Spinal cord (tissue), 9 donors: ENCODE measurements at regions not wholly inside any gene's neighbourhood (a gene's known extent, or its start where the extent isn't known, plus 50 kb on each side); places are given as distances from the start of the nearest gene placed in this dataset.

ENCODE experiments used
- DNase-seq, 6 donors: peaks; one replicate each; pipeline versions ENCODE4 v3.0.0 to v3.0.0-alpha.2; 2013 to 2015; ENCODE audit warnings: low spot score in 6 of 6, low read depth in 4 of 6
- H3K27ac ChIP-seq: one replicate; pipeline ENCODE4 v1.5.1; 2013; ENCODE audit warnings: low read depth, low read length, control low read depth
- H3K27me3 ChIP-seq: one replicate; pipeline ENCODE4 v1.6.1; 2013; ENCODE audit warnings: low read length; ENCODE audit not compliant: control insufficient read depth, insufficient read depth
- H3K36me3 ChIP-seq: one replicate; pipeline ENCODE4 v1.6.1; 2013; ENCODE audit warnings: low read length; ENCODE audit not compliant: control insufficient read depth, insufficient read depth
- H3K4me1 ChIP-seq: one replicate; pipeline ENCODE4 v1.6.1; 2013; ENCODE audit warnings: low read length; ENCODE audit not compliant: control insufficient read depth, insufficient read depth
- H3K4me3 ChIP-seq: one replicate; pipeline ENCODE4 v1.5.1; 2013; ENCODE audit warnings: low read depth, low read length, control low read depth
- H3K9me3 ChIP-seq: one replicate; pipeline ENCODE4 v1.6.1; 2013; ENCODE audit warnings: low read length; ENCODE audit not compliant: control insufficient read depth, insufficient read depth
- WGBS: methylation state at CpG from one replicate; pipeline ENCODE4 v1.1.5; 2013; ENCODE audit warnings: missing lambda C conversion rate; ENCODE audit not compliant: insufficient coverage; 5-methylcytosine and 5-hydroxymethylcytosine counted together
- donor health status: healthy.

DNA sequence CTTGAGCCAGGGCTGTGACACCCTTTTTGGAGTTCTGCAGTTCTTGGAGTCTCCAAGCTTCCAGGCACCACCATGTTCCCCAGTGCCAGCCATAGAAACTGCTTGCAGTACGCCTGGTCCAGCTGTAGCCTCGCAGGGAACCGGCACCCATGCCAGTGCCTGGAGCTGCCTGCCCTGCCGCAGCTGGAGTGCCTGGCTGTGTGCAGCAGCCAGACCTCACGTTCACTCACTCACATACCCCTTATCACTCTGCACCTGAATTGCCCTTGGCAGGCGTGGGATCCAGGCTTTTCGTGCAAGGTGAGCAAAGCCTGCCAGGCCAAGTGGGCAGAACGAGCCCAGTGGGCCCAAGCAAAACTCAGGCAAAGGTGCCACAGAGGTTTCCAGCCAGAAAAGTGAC, 77.8 kb upstream of the SHB start:
- Histone ChIP-seq H3K9me3 (no peaks in the 10 kb centered on the region), H3K36me3 (no peaks in the 10 kb centered on the region), H3K27ac (no peak overlapping the region), H3K4me3 (no peak overlapping the region), H3K27me3 (peaks cover 3% of the 10 kb centered on the region), H3K4me1 (no peaks in the 10 kb centered on the region)
- DNase-seq: no peak
- WGBS: 96% methylated on average over 8 of the region's 8 CpGs

- no peak overlapping the region for H3K27ac ChIP-seq
- no peaks in the 10 kb centered on the region for H3K36me3 ChIP-seq
- H3K9me3 ChIP-seq: no peaks in the 10 kb centered on the region
- no peaks in the 10 kb centered on the region for H3K4me1 ChIP-seq
- DNase-seq: no peak
- peaks cover 3% of the 10 kb centered on the region for H3K27me3 ChIP-seq
- 90% methylated on average over 5 of the region's 6 CpGs for WGBS
- no peak overlapping the region for H3K4me3 ChIP-seq
Measured at GRCh38 chr9:38145526-38146053, 76.6 kb upstream of the SHB start.

DNA sequence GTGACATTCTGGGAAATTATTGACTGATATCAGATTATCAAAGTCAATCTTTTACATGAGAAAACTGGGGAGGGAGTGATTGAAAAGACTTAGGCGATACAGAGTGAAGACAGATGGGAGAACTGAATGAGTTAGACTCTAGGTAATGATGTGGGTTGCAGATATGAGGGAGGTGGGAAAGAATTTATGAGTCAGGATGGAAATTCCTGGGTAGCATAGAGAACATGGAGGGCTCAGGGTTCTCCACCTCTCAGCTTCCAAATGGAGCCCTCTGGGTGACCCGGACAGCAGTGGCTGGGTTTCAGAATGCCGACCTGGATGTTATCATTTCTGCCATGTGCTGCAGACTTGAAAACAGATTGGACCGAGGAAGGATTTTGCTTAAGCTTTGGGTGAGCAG, 75.4 kb upstream of the SHB start:
- no peak overlapping the region for H3K27ac ChIP-seq
- H3K9me3 ChIP-seq: no peaks in the 10 kb centered on the region
- no peak for DNase-seq
- 83% methylated on average over 3 of the region's 4 CpGs for WGBS
- peaks cover 3% of the 10 kb centered on the region for H3K27me3 ChIP-seq
- H3K4me1 ChIP-seq: no peaks in the 10 kb centered on the region
- H3K36me3 ChIP-seq: no peaks in the 10 kb centered on the region
- H3K4me3 ChIP-seq: no peak overlapping the region

DNA sequence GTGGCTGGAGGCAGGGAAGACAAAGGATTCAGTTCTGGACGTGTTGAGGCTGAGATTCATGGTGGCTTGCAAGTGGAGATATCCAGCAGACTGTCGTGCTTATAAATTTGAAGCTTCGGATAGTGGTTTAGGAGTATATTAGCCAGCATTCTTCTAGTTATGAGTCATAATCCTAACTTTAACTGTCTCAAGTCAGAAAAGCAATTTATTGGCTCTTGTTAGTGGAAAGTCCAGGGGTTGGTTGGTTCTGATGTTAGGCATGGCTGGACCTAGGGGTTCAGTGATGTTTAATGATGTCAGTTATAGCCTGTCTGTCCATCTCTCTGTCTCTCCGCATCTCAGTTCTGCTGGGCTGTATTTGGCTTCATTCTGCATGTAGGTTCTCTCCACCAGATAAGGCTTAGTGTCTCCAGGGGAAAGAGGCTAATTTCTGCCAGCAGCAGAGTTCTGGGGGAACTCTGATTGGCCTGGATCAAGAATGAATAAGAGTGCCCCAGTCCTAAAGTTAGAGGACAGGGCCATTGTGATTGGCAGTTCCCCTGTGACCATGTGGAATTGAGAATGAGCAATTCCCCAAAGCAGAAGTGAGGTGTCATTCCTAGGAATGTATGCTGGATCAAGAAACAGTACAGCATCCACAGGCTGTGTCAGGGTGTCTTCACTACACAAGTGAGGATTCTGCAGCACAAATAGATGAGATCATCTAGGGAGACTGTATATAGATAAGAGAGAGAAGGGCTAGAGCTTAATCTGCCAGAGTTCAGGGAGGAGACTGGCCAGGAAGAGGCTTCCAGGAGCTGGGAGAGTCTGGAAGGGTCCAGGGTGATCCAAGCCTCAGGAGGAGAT, 72.9 kb upstream of the SHB start:
- Histone ChIP-seq H3K4me3 (no peak overlapping the region), H3K27me3 (peaks cover 3% of the 10 kb centered on the region), H3K4me1 (no peaks in the 10 kb centered on the region), H3K36me3 (no peaks in the 10 kb centered on the region), H3K9me3 (no peaks in the 10 kb centered on the region), H3K27ac (no peak overlapping the region)
- 81% methylated on average over 4 of the region's 4 CpGs for WGBS
- DNase-seq: no peak

DNA sequence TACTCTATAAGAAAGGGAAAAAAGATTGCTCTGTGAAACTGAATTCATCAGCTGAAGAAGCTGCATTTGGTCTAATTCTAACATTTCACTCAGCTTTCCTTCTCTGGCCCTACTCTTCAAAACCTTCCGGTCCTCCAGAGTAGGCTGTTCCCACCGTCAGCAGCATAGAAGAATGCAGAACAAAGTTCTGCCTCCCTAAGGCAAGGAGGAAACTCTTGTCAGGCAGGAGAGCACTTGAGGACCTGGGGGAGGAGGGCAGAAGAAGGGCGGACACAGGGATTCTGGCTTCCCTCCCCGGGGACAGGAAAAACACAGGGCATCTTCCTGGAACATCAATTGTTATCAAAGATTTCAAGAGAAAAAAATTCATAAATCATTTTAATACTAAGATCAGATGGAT, 69.2 kb upstream of the SHB start:
- Histone ChIP-seq H3K4me1 (no peaks in the 10 kb centered on the region), H3K4me3 (no peak overlapping the region), H3K9me3 (no peaks in the 10 kb centered on the region), H3K27me3 (peaks cover 3% of the 10 kb centered on the region), H3K27ac (no peak overlapping the region), H3K36me3 (no peaks in the 10 kb centered on the region)
- no peak for DNase-seq
- WGBS: 100% methylated on average over 1 of the region's 4 CpGs

DNA sequence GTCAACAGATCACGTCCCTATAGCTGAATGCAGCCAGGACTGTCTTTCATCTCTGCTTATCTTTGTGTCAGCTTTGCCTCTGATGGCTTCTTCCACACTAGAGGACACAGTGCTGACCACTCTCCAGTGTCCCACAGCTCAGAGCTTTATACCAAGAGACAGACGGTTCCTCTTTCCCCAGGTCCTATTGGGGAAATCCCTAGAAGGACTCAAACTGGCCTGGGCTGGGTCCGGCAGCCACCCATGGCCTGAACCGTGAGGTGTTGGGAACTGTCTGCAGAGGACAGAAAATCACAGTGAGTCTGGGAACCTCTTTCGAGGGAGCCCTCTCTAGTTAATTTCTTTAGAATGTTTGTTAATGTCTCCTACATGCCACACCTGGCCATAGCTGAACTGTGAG, 68.3 kb upstream of the SHB start:
- Histone ChIP-seq H3K27me3 (peaks cover 2% of the 10 kb centered on the region), H3K27ac (no peak overlapping the region), H3K9me3 (no peaks in the 10 kb centered on the region), H3K4me3 (no peak overlapping the region), H3K4me1 (no peaks in the 10 kb centered on the region), H3K36me3 (no peaks in the 10 kb centered on the region)
- WGBS: 92% methylated on average over 4 of the region's 5 CpGs
- no peak for DNase-seq

DNA sequence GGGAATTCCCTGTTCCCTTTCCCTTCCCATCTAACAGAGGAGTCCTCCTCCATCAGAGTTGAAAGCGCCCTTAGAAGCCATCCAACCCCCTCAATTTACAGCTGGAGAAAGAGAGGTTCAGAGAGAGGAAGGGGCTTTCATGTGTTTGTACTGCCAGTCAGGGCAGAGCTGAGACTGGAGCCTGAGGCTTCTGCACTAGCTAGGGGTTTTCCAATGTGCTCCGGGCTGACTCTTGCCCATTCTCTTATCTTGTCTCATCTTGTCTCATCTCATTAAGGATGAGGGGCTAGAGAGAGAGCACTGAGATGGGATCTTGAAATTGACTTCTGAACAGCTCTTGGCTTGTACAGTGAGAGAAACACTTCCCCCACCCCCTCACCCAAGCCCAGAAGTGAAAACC, 67.4 kb upstream of the SHB start:
- Histone ChIP-seq H3K9me3 (no peaks in the 10 kb centered on the region), H3K36me3 (no peaks in the 10 kb centered on the region), H3K4me1 (no peaks in the 10 kb centered on the region), H3K27ac (no peak overlapping the region), H3K27me3 (no peaks in the 10 kb centered on the region), H3K4me3 (no peak overlapping the region)
- WGBS: no CpG with 5 or more reads among the region's 2 CpGs
- no peak for DNase-seq

DNA sequence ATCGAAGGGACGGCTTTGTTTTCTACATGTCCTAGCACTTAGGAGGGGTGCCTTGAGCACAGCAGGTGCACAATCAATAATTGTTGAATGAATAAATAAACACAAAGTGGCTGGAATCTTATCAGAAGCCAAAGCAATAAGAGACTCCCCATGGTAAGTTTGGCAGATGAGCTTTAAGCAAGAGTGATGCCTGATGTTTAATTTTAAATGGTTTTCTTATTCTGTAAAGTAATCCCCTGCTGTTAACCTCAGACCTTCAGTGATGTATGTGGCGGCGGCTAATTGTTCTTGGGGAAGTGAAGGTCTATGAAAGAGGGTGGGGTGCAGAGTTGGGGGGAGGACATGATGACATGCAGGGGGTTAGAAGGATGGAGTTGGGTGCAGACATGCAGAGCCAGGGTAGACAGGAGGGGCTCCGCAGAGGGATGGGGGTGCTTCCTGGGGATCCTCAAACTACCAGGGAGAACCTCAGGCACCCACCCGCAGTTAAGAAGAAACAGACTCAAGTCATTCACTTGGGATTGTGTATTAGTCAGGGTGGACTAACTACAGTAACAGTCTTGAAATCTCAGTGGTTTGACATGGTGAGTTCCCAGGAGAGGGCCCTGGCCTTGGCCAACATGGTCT, 65.7 kb upstream of the SHB start:
- 55% methylated on average over 4 of the region's 6 CpGs for WGBS
- no peak overlapping the region for H3K4me3 ChIP-seq
- H3K27me3 ChIP-seq: no peaks in the 10 kb centered on the region
- no peak for DNase-seq
- H3K4me1 ChIP-seq: no peaks in the 10 kb centered on the region
- no peak overlapping the region for H3K27ac ChIP-seq
- H3K36me3 ChIP-seq: no peaks in the 10 kb centered on the region
- H3K9me3 ChIP-seq: no peaks in the 10 kb centered on the region

- no peaks in the 10 kb centered on the region for H3K9me3 ChIP-seq
- no peak for DNase-seq
- no peaks in the 10 kb centered on the region for H3K27me3 ChIP-seq
- H3K4me3 ChIP-seq: no peak overlapping the region
- no peaks in the 10 kb centered on the region for H3K36me3 ChIP-seq
- H3K4me1 ChIP-seq: no peaks in the 10 kb centered on the region
- no peak overlapping the region for H3K27ac ChIP-seq
Measured at GRCh38 chr9:38133595-38133994, 64.6 kb upstream of the SHB start.

DNA sequence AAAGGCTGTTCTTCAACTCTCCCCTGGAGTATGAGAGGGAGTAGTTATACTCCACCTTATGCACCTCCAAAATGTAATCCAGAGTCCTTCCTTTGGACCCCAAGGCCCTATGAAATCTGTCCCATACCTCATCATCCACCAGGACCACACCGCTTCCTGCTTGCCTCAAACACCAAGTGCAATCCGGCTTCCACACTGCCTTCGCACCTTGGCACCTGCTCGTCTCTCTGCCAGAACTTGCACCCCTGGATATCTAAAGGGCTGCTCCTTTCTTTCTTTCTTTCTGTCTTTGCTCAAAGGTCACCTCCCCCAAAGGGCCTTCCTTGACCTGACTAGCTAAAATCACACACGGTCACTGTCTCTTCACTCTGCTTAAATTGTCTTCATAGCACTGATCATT, 63.9 kb upstream of the SHB start:
- Histone ChIP-seq H3K36me3 (no peaks in the 10 kb centered on the region), H3K4me1 (no peaks in the 10 kb centered on the region), H3K4me3 (no peak overlapping the region), H3K9me3 (no peaks in the 10 kb centered on the region), H3K27me3 (no peaks in the 10 kb centered on the region), H3K27ac (no peak overlapping the region)
- WGBS: 93% methylated on average over 4 of the region's 5 CpGs
- DNase-seq: no peak
